ENCODE measurements at regions not wholly inside any gene's neighbourhood (a gene's known extent, or its start where the extent isn't known, plus 50 kb on each side); places are given as distances from the start of the nearest gene placed in this dataset.

DNA sequence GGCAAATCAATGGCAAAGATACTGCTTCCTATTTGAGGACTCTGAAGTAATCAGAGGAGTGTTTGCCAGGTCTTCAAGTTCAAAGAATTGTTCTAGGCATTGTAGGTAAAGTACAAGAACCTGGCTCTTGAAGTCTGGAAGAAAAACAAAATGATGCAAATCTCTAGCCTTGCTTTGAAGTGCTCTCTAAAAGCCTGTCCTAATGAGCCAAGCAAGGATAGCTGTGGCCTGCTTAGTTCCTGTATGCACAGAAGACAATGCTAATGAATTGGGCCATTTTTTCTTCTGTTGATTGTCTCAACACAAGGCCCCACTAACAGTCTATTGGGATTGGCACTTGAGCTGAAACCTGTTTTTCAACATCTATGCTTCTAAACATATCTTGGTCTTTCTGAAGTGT is 165.0 kb upstream of the POU3F2 start:
- DNase-seq, result no peak

- no peak for DNase-seq
These were observed 164.2 kb upstream of the POU3F2 start for GRCh38 chr6:98670045-98670746.

DNA sequence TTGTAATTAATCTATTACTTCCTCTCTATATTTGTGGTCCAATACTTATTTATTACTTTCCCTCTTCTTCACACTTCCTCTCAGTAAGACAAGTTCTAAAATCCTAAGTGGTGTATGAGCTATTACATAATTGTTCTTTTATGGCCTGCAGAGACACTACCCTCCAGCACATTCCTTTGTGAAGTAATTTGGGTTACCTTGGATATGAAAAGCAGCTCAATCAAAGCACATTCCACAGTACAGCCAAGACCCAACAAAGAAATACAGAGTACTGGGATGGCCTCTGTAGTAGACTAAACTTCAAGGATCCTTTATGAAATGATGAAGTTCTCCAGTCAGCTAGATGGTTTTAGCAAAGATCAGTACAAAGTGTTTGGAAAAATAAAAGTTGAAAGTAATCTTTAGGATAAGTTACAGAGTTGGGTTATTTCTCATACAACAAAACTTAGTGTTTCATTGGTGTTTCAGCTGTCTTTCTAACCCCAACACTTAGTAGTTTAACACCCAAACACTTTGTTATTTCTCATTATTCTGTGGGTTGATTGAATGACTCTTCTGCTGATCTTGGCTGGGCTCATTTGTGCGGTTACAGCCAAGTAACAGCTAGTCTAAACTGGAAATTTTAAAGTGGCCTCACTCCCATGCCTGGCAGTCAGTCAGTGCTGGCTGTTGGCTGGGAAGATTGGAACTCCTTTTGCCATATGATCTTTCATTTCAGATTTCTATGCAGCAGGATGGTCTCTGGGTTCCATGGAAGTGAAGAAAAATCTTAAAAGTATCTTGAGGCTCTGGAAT is 161.5 kb upstream of the POU3F2 start:
- no peak for DNase-seq

- no peak for DNase-seq
These were observed 155.9 kb upstream of the POU3F2 start for GRCh38 chr6:98678481-98678880.

DNA sequence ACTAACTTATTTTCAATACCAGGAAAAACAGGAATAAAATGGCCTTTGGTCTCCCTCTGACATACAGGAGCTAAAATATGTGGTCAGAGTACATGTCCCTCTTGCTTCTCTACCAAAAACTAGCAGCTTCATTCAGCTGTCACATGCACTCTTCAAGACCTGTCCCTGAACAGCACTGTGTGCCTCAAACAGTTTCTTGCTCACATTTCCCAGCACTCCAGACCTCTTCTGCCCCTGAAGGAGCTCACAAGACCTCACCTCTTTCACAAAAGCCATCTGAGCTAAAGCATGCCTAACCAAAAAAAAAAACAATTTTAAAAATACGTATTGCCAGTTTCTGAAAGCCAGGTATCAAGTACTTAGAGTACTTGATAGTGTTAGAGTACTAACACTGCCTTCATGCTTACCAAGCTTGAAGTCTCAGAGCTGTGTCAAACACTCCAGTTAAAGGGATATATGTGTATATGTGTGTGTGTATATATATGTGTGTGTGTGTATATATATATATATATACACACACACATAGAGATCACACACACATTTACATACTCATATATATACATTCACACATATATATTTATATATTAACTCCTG is 148.3 kb upstream of the POU3F2 start:
- DNase-seq, result no peak

- no peak for DNase-seq
These were observed 146.6 kb upstream of the POU3F2 start for GRCh38 chr6:98687752-98688151.

DNA sequence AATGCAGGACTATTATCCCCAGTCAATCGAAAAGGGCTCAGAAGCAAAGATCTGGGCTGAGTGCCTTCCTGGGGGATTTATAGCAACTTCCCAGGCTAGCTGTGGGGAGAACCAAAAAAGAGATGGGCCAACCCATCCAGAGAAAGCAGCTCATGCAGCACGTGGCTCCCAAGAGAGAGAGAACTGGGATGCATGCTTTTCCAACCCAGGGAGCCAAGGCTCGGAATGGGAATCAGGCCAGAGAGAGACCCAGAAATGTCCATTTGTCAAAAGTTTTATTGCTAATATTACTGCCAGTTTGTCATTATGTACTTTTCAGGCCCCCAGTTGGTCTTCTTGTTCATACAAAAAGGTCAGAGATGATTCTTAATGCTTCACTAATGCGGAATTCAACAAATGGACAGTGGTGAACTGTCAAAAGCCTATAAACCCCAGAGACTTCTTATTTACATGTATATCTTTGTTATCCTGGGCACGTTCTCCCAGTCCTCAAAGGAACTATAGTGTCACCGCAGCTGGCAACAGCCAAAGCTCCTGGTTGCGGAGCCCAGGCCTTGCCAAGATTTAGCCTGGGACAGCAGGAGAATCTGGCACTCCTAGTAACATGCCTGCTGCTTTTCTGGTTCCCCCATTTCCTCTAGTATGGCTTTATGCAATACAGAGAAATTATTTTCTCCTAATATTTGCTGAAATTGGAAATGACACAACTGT is 139.1 kb upstream of the POU3F2 start:
- no peak for DNase-seq

DNA sequence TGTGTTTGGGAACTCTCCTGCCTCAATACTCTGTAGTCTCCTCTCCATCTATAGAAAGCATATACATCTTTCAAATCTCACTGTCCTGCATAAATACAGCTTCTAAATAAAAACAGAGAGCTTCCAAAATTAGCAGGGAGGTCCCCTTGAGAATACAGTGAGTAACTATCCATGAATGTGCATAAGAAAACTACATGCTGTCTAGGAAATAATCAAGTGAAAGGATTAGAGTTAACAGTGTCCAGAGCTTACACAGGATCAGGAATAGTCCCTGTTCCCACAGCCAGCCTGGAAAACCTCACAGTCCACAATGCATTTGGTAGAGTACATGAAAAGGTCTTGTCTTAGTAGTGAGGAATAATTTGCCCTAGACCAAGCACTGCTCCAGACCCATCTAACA is 123.0 kb upstream of the POU3F2 start:
- DNase-seq, result no peak

DNA sequence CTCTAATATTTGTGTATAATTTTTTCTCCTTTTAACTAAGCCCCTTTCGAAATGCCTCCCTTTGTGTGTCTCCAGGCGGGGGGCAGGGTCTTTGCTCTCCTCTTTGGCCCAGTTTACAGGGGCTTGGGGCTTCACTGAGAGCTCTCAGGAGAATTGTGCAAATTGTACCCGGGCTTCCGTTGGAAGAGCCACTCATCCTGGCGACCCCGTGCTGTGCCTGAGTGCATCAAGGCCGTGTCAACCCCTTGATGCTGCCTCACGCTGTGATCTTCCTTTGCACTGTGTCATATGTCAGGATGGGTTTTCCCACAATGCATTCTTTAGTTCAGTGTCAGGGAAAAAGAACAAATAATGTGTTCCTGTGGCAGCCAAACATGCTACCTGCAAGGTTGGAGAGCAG is 118.0 kb upstream of the POU3F2 start:
- DNase-seq, result no peak

GRCh38 chr6:98717322-98717877 is 117.0 kb upstream of the POU3F2 start:
- no peak for DNase-seq

DNA sequence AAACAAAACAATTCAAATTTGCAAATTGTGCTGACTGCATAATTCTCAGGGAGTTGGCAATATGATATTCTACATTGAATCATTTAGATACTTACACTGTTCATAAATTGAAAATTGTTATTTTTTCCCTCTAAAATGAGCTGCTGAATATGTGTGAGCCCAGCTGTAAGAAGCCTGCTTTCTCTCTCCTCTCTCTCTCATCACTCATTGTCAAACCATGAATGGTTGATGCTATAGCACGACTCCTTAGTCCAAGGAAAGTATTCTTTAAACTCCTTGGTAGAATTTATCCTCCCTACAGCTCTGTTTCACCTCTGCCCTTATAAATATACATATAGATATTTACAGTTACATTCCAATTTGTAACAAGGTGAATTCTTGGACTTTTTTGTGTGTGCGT is 116.4 kb upstream of the POU3F2 start:
- no peak for DNase-seq

- DNase-seq, result no peak
These were observed 109.8 kb upstream of the POU3F2 start for GRCh38 chr6:98724537-98724936.

GRCh38 chr6:98747273-98747672 is 87.1 kb upstream of the POU3F2 start:
- no peak for DNase-seq

DNA sequence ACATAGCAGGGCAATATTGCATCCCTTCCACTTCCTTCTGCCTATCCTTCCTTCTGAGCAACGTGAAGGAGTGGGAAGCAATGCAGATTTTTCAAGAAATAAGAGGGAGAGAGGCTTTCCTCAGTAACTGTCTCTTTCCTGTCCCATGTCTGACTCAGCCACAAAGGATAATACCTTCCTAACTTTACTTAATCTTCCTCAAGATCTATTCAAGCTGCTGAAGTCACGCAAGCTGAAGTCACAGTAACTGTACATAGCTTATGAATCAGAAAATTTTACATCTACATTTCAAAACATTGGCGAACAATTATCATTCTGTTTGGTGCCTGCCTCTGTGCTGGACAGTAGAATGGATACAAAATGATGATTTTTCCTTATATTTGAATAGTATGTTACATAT is 86.4 kb upstream of the POU3F2 start:
- DNase-seq, result no peak

DNA sequence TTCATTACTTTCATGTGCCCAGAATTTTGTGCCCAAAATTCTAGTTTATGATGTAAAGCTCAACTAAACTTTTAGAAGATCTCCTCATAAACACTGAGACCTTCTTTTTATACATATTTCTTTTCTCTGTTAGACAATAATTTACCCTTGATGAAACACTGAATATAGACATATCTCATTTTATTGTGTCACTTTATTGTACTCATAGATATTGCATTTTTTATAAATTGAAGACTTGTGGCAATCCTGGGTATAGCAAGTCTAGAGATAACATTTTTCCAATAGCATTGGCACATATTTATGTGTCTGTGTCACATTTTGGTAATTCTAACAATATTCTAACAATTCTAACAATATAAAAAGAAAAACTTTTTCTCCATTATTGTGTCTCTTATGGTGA is 74.9 kb upstream of the POU3F2 start:
- no peak for DNase-seq

GRCh38 chr6:98764373-98764911 is 69.9 kb upstream of the POU3F2 start:
- no peak for DNase-seq

GRCh38 chr6:98769546-98769945 is 64.8 kb upstream of the POU3F2 start:
- DNase-seq, result no peak

- DNase-seq, result no peak
These were observed 59.2 kb upstream of the POU3F2 start for GRCh38 chr6:98775205-98775604.

GRCh38 chr6:98777762-98778161 is 56.6 kb upstream of the POU3F2 start:
- no peak for DNase-seq

GRCh38 chr6:98779618-98780017 is 54.8 kb upstream of the POU3F2 start:
- no peak for DNase-seq

DNA sequence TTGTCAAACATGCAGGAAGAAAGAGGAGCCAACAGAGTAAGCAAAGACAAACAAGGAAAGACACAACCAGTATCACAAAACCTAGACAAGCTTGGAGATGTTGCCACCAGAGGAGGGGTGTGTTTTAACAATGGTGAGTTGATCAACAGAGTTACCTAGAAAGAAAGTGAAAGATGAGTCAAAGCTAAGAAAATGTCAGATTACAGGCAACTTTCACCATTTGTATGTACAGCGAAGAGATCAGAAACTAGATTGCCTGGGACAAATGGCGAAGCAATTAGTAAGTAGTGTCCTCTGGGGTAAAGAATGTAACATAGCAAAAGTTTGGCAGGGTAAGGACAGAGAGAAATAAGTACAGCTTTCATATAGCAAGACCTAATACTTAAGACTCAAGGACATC is 51.6 kb upstream of the POU3F2 start:
- no peak for DNase-seq

DNA sequence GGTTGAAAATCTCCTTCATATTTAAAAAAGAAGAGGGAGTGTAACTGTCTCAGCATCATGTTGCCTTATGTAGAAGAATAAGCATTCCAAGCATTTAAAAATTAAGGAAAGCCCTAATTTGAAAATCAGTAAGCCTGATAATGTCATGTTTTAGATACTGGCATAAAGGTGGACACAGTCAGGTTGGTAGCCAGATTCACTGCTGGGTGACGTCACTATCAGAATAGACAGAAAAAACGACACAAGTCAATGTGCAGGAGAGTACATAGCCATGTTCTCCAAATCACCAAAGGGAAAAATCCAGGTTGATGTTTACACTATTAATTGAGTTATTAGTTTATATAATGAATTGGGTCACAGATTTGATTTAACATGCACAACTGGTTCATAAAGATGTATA is 50.8 kb upstream of the POU3F2 start:
- DNase-seq, result no peak

All from activated CD4-positive, CD25-positive, alpha-beta regulatory T cell treated with anti-CD3 and anti-CD28 coated beads, Interleukin-2, amount 50 U/mL, for 72 hours (primary cell).